GM23338 (cell line): ENCODE measurements at regions not wholly inside any gene's neighbourhood (a gene's known extent, or its start where the extent isn't known, plus 50 kb on each side); places are given as distances from the start of the nearest gene placed in this dataset.

Experiments
- ATAC-seq: fragments of 200-7000 bp; cut with Tn5 transposase; 3 replicates; pipeline ENCODE4 v1.9.1; 2020
- DNase-seq: peaks from one replicate; pipeline ENCODE4 v3.0.0-alpha.2; 2015; ENCODE audit warnings: low spot score
- H2AFZ ChIP-seq: fragments of 200-600 bp; sonication (generic); 2 replicates; pipeline ENCODE4 v1.8.0; 2016; ENCODE audit warnings: antibody characterized with exemption, mild to moderate bottlenecking, moderate library complexity
- H3F3A ChIP-seq: fragments of 200-600 bp; sonication (generic); replicated peaks from 2 replicates; pipeline ENCODE4 v1.8.0; 2017; ENCODE audit warnings: antibody characterized with exemption, mixed run types, low read depth
- H3K27ac ChIP-seq: fragments of 200-600 bp; sonication (generic); 2 replicates; pipeline ENCODE4 v1.6.1; 2016; ENCODE audit warnings: low read depth
- H3K27me3 ChIP-seq: fragments of 200-600 bp; sonication (generic); 2 replicates; pipeline ENCODE4 v1.8.0; 2016; ENCODE audit warnings: mild to moderate bottlenecking, mixed run types, moderate library complexity; ENCODE audit not compliant: insufficient read depth
- H3K36me3 ChIP-seq: fragments of 200-600 bp; sonication (generic); 2 replicates; pipeline ENCODE4 v1.8.0; 2016; ENCODE audit warnings: mild to moderate bottlenecking; ENCODE audit not compliant: insufficient read depth
- H3K4me1 ChIP-seq: fragments of 200-600 bp; sonication (generic); 2 replicates; pipeline ENCODE4 v1.8.0; 2016; ENCODE audit warnings: mild to moderate bottlenecking, moderate library complexity; ENCODE audit not compliant: insufficient read depth
- H3K4me2 ChIP-seq: fragments of 200-600 bp; sonication (generic); 2 replicates; pipeline ENCODE4 v1.7.1; 2017; ENCODE audit warnings: mixed run types
- H3K4me3 ChIP-seq: fragments of 200-600 bp; sonication (generic); 2 replicates; pipeline ENCODE4 v1.6.1; 2016; ENCODE audit warnings: mixed run types
- H3K79me2 ChIP-seq: fragments of 200-600 bp; sonication (generic); replicated peaks from 2 replicates; pipeline ENCODE4 v1.8.0; 2017; ENCODE audit warnings: mild to moderate bottlenecking; ENCODE audit not compliant: insufficient read depth
- H3K9me2 ChIP-seq: fragments of 200-600 bp; sonication (generic); 2 replicates; pipeline ENCODE4 v1.8.0; 2017; ENCODE audit not compliant: insufficient read depth
- H4K20me1 ChIP-seq: fragments of 200-600 bp; sonication (generic); replicated peaks from 2 replicates; pipeline ENCODE4 v1.8.0; 2017; ENCODE audit warnings: mild to moderate bottlenecking; ENCODE audit not compliant: insufficient read depth
- H3K27ac Mint-ChIP-seq: 2 replicates; pipeline ENCODE4 v1.8.0; 2020; ENCODE audit warnings: inconsistent platforms, mild to moderate bottlenecking, moderate library complexity, mixed read lengths
- H3K27me3 Mint-ChIP-seq: 3 replicates; pipeline ENCODE4 v1.8.0; 2022; ENCODE audit warnings: low read depth, mild to moderate bottlenecking, moderate library complexity, mixed read lengths, inconsistent platforms; ENCODE audit not compliant: insufficient read depth, poor library complexity
- H3K36me3 Mint-ChIP-seq: 3 replicates; pipeline ENCODE4 v1.8.0; 2021; ENCODE audit warnings: low read depth, mild to moderate bottlenecking, inconsistent platforms, moderate library complexity, mixed read lengths
- H3K4me1 Mint-ChIP-seq: 3 replicates; pipeline ENCODE4 v1.8.0; 2020; ENCODE audit warnings: mild to moderate bottlenecking, inconsistent platforms, mixed read lengths
- H3K4me3 Mint-ChIP-seq: 3 replicates; pipeline ENCODE4 v1.8.0; 2021; ENCODE audit warnings: moderate library complexity, mild to moderate bottlenecking, inconsistent platforms, mixed read lengths
- H3K9me3 Mint-ChIP-seq: 3 replicates; pipeline ENCODE4 v1.8.0; 2020; ENCODE audit warnings: moderate library complexity, mild to moderate bottlenecking, inconsistent platforms, mixed read lengths
- CREB1 ChIP-seq: fragments of 250-450 bp; sonication (Bioruptor Pico); IDR thresholded peaks from 2 replicates; pipeline ENCODE4 v1.5.0; 2020; ENCODE audit warnings: low read depth, mild to moderate bottlenecking, moderate library complexity
- ETS1 ChIP-seq: IDR thresholded peaks from 2 replicates; pipeline ENCODE4 v1.6.1; 2016; ENCODE audit warnings: antibody characterized with exemption
- EZH2 ChIP-seq: fragments of 200-600 bp; sonication (generic); IDR thresholded peaks from one replicate; pipeline ENCODE4 v1.8.0; 2017; ENCODE audit warnings: antibody characterized with exemption, mild to moderate bottlenecking, low read depth; ENCODE audit not compliant: unreplicated experiment
- JUNB ChIP-seq: IDR thresholded peaks from one replicate; pipeline ENCODE4 v1.6.1; 2016; ENCODE audit warnings: antibody characterized with exemption; ENCODE audit not compliant: unreplicated experiment
- NANOG ChIP-seq: IDR thresholded peaks from 2 replicates; pipeline ENCODE4 v1.6.1; 2016; ENCODE audit warnings: antibody characterized with exemption, borderline replicate concordance
- POLR2AphosphoS5 ChIP-seq: IDR thresholded peaks from 2 replicates; pipeline ENCODE4 v1.6.1; 2016; ENCODE audit warnings: antibody characterized with exemption, low read depth
- REST ChIP-seq: IDR thresholded peaks from one replicate; pipeline ENCODE4 v1.6.1; 2018; ENCODE audit warnings: antibody characterized with exemption; ENCODE audit not compliant: unreplicated experiment
- STAT1 ChIP-seq: IDR thresholded peaks from one replicate; pipeline ENCODE4 v1.6.1; 2016; ENCODE audit warnings: antibody characterized with exemption; ENCODE audit not compliant: unreplicated experiment
- ZNF114 ChIP-seq: fragments of 250-450 bp; sonication (Bioruptor Pico); IDR thresholded peaks from 2 replicates; pipeline ENCODE4 v1.5.0; 2020; ENCODE audit warnings: mild to moderate bottlenecking, moderate library complexity
- TF ChIP-seq, protein P1 (sequence below): fragments of 250-450 bp; sonication (Bioruptor Pico); IDR thresholded peaks from 2 replicates; pipeline ENCODE4 v1.5.0; 2020; ENCODE audit warnings: mild to moderate bottlenecking, moderate library complexity
- TF ChIP-seq, protein P2 (sequence below), 2 experiments: fragments of 200-600 bp in 1 of 2; sonication (generic) in 1 of 2; conservative IDR thresholded peaks; 2 replicates each; pipeline versions ENCODE4 v1.5.1 to v1.6.1; 2016 to 2017; ENCODE audit warnings: antibody characterized with exemption in 2 of 2, low read depth in 2 of 2, mild to moderate bottlenecking in 2 of 2, moderate library complexity in 1 of 2

- no peaks in the 10 kb centered on the region for H3K9me2 ChIP-seq
- Mint-ChIP-seq H3K4me1 (no peaks in the 10 kb centered on the region), H3K4me3 (no peak overlapping the region), H3K27ac (no peak overlapping the region), H3K27me3 (no peaks in the 10 kb centered on the region), H3K9me3 (no peaks in the 10 kb centered on the region), H3K36me3 (no peaks in the 10 kb centered on the region)
- ATAC-seq (no peak), DNase-seq (no peak)
- no peak overlapping the region for H2AFZ ChIP-seq
- H3K4me2 ChIP-seq: no peak overlapping the region
- TF ChIP-seq NANOG: no peak
- TF ChIP-seq CREB1 (CRISPR knock-in tag): no peak
- TF ChIP-seq, protein P1, sequence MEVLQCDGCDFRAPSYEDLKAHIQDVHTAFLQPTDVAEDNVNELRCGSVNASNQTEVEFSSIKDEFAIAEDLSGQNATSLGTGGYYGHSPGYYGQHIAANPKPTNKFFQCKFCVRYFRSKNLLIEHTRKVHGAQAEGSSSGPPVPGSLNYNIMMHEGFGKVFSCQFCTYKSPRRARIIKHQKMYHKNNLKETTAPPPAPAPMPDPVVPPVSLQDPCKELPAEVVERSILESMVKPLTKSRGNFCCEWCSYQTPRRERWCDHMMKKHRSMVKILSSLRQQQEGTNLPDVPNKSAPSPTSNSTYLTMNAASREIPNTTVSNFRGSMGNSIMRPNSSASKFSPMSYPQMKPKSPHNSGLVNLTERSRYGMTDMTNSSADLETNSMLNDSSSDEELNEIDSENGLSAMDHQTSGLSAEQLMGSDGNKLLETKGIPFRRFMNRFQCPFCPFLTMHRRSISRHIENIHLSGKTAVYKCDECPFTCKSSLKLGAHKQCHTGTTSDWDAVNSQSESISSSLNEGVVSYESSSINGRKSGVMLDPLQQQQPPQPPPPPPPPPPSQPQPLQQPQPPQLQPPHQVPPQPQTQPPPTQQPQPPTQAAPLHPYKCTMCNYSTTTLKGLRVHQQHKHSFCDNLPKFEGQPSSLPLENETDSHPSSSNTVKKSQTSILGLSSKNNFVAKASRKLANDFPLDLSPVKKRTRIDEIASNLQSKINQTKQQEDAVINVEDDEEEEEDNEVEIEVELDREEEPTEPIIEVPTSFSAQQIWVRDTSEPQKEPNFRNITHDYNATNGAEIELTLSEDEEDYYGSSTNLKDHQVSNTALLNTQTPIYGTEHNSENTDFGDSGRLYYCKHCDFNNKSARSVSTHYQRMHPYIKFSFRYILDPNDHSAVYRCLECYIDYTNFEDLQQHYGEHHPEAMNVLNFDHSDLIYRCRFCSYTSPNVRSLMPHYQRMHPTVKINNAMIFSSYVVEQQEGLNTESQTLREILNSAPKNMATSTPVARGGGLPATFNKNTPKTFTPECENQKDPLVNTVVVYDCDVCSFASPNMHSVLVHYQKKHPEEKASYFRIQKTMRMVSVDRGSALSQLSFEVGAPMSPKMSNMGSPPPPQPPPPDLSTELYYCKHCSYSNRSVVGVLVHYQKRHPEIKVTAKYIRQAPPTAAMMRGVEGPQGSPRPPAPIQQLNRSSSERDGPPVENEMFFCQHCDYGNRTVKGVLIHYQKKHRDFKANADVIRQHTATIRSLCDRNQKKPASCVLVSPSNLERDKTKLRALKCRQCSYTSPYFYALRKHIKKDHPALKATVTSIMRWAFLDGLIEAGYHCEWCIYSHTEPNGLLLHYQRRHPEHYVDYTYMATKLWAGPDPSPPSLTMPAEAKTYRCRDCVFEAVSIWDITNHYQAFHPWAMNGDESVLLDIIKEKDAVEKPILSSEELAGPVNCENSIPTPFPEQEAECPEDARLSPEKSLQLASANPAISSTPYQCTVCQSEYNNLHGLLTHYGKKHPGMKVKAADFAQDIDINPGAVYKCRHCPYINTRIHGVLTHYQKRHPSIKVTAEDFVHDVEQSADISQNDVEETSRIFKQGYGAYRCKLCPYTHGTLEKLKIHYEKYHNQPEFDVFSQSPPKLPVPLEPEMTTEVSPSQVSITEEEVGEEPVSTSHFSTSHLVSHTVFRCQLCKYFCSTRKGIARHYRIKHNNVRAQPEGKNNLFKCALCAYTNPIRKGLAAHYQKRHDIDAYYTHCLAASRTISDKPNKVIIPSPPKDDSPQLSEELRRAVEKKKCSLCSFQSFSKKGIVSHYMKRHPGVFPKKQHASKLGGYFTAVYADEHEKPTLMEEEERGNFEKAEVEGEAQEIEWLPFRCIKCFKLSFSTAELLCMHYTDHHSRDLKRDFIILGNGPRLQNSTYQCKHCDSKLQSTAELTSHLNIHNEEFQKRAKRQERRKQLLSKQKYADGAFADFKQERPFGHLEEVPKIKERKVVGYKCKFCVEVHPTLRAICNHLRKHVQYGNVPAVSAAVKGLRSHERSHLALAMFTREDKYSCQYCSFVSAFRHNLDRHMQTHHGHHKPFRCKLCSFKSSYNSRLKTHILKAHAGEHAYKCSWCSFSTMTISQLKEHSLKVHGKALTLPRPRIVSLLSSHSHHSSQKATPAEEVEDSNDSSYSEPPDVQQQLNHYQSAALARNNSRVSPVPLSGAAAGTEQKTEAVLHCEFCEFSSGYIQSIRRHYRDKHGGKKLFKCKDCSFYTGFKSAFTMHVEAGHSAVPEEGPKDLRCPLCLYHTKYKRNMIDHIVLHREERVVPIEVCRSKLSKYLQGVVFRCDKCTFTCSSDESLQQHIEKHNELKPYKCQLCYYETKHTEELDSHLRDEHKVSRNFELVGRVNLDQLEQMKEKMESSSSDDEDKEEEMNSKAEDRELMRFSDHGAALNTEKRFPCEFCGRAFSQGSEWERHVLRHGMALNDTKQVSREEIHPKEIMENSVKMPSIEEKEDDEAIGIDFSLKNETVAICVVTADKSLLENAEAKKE: no peak
- no peak for TF ChIP-seq JUNB
- no peak for TF ChIP-seq ETS1
- no peak for TF ChIP-seq ZNF114 (CRISPR knock-in tag)
- TF ChIP-seq, protein P2, sequence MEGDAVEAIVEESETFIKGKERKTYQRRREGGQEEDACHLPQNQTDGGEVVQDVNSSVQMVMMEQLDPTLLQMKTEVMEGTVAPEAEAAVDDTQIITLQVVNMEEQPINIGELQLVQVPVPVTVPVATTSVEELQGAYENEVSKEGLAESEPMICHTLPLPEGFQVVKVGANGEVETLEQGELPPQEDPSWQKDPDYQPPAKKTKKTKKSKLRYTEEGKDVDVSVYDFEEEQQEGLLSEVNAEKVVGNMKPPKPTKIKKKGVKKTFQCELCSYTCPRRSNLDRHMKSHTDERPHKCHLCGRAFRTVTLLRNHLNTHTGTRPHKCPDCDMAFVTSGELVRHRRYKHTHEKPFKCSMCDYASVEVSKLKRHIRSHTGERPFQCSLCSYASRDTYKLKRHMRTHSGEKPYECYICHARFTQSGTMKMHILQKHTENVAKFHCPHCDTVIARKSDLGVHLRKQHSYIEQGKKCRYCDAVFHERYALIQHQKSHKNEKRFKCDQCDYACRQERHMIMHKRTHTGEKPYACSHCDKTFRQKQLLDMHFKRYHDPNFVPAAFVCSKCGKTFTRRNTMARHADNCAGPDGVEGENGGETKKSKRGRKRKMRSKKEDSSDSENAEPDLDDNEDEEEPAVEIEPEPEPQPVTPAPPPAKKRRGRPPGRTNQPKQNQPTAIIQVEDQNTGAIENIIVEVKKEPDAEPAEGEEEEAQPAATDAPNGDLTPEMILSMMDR (conservative IDR thresholded peaks at IDR 0.05; ENCODE audit: low read depth in 2 of 2): no peak
- no peak for TF ChIP-seq POLR2AphosphoS5
- no peak for TF ChIP-seq STAT1
- TF ChIP-seq EZH2: no peak
- TF ChIP-seq REST: no peak
- H3K79me2 ChIP-seq: no peaks in the 10 kb centered on the region
- H4K20me1 ChIP-seq: no peaks in the 10 kb centered on the region
- no peaks in the 10 kb centered on the region for H3F3A ChIP-seq
- no peaks in the 10 kb centered on the region for H3K4me1 ChIP-seq
- H3K27ac ChIP-seq: no peak overlapping the region
- no peak overlapping the region for H3K4me3 ChIP-seq
- no peaks in the 10 kb centered on the region for H3K36me3 ChIP-seq
- no peaks in the 10 kb centered on the region for H3K27me3 ChIP-seq
These were observed 270.2 kb upstream of the C1orf87 start for GRCh38 chr1:60343736-60344135.
